ENCODE measurements at regions not wholly inside any gene's neighbourhood (a gene's known extent, or its start where the extent isn't known, plus 50 kb on each side); places are given as distances from the start of the nearest gene placed in this dataset.

- dilution Hi-C loops (cut with MboI; ENCODE audit: extremely low pct_ligation_motif_present, low sequenced_read_pairs), result no loop called here
- BruUV-seq (replicated peaks), result no TSS peak
- CTCF ChIA-PET, result interaction anchor here (1.0 to 1.5 kb wide), 3 partner anchors 13 to 115 kb away, joined by 3 to 4 read pairs (median 3); no protein-coding TSS in a partner anchor
These were observed 1291.0 kb upstream of the CNTN5 start for GRCh38 chr11:97729546-97730272.

More at GRCh38 chr11:97729546-97730272, 1291.0 kb upstream of the CNTN5 start:
- Histone ChIP-seq H3K4me3 (replicated peaks in 1 of 3; ENCODE audit: insufficient read depth in 1 of 3, low read depth in 1 of 3, low read length in 3 of 3) (no peak overlapping the region), H3K79me2 (ENCODE audit: control insufficient read depth, insufficient read depth, low read length) (no peaks in the 10 kb centered on the region), H4K20me1 (replicated peaks; ENCODE audit: control insufficient read depth, extremely low read depth, insufficient read depth, low read length) (no peaks in the 10 kb centered on the region), H3K36me3 (ENCODE audit: control insufficient read depth in 2 of 2, extremely low read depth in 1 of 2, insufficient read depth in 2 of 2, low read length in 2 of 2) (no peaks in the 10 kb centered on the region), H3K27me3 (ENCODE audit: control insufficient read depth in 2 of 2, insufficient read depth in 2 of 2, low read length in 2 of 2) (no peaks in the 10 kb centered on the region), H3K9me3 (replicated peaks; ENCODE audit: control insufficient read depth, insufficient read depth, low read length) (no peaks in the 10 kb centered on the region), H3K4me1 (ENCODE audit: control insufficient read depth, extremely low read depth, insufficient read depth, low read length) (no peaks in the 10 kb centered on the region), H3K9ac (replicated peaks; ENCODE audit: extremely low read depth, insufficient read depth, low read length) (no peak overlapping the region), H2AFZ (ENCODE audit: low read depth, low read length) (no peak overlapping the region), H3K27ac (ENCODE audit: insufficient read depth, low read depth, low read length) (no peak overlapping the region), H3K9me1 (replicated peaks; ENCODE audit: control insufficient read depth, extremely low read depth, insufficient read depth, low read length) (no peaks in the 10 kb centered on the region), H3K4me2 (ENCODE audit: insufficient read depth, low read length) (no peak overlapping the region)
- intact Hi-C loops (cut with micrococcal nuclease), result loop anchor here (10.0 kb wide), 1 partner anchor 235 kb away; no protein-coding TSS in a partner anchor
- no peak for DNase-seq (ENCODE audit: low read depth, low spot score)
- TF ChIP-seq MAX (IDR thresholded peaks at IDR 0.05; ENCODE audit: insufficient read depth, insufficient read length) (no peak), EZH2 (IDR thresholded peaks at IDR 0.05; ENCODE audit: borderline replicate concordance, low read depth, low read length, severe bottlenecking) (no peak), MYC (IDR thresholded peaks at IDR 0.05; ENCODE audit: low read depth, low read length) (no peak), POLR2A (IDR thresholded peaks at IDR 0.05; ENCODE audit: low read depth, low read length) (no peak), POLR2AphosphoS5 (IDR thresholded peaks at IDR 0.05; ENCODE audit: insufficient read depth, low read depth, low read length) (no peak), CTCF (IDR thresholded peaks at IDR 0.05; ENCODE audit: extremely low read depth in 1 of 2, insufficient read depth in 1 of 2, low read depth in 1 of 2, low read length in 2 of 2) (no peak), JUN (IDR thresholded peaks at IDR 0.05; ENCODE audit: borderline replicate concordance, insufficient read depth, insufficient read length, low read depth) (no peak), GATA2 (IDR thresholded peaks at IDR 0.05; ENCODE audit: insufficient read depth, insufficient read length, low read depth, low read length) (no peak), FOS (IDR thresholded peaks at IDR 0.05; ENCODE audit: borderline replicate concordance, insufficient read depth, low read length) (no peak)
- POLR2A ChIA-PET, result no interaction called here
- no peak for FAIRE-seq

All from endothelial cell of umbilical vein (primary cell).